ENCODE measurements at regions not wholly inside any gene's neighbourhood (a gene's known extent, or its start where the extent isn't known, plus 50 kb on each side); places are given as distances from the start of the nearest gene placed in this dataset.

- H3K18ac ChIP-seq (ENCODE audit: insufficient read length, low read depth, low read length): no peak overlapping the region
- H3K27ac ChIP-seq (ENCODE audit: insufficient read length, low read depth, low read length): no peak overlapping the region
- no peak overlapping the region for H2BK20ac ChIP-seq (ENCODE audit: low read depth, low read length, poor library complexity, severe bottlenecking)
- Mint-ChIP-seq H3K27ac (peak overlapping the region in 2 of 3 experiments; percentile 5 to 20; a peak in 2 of 7 replicates), H3K4me3 (no peak overlapping the region), H3K9me3 (peaks cover 7 to 9% of the 10 kb centered on the region in 2 experiments), H3K36me3 (ENCODE audit: insufficient read depth in 1 of 3, low read depth in 3 of 3) (peaks cover 3 to 17% (median 3%) of the 10 kb centered on the region in 3 experiments; a peak in 4 of 7 replicates), H3K4me1 (peaks cover 18% of the 10 kb centered on the region in 2 experiments), H3K27me3 (ENCODE audit: low read depth) (0 out of 2 replicates have a peak, but pooled peaks cover 1% of the 10 kb centered on the region)
- peaks cover 4% of the 10 kb centered on the region for H3K4me1 ChIP-seq (ENCODE audit: insufficient read depth, low read length)
- H3K9ac ChIP-seq (ENCODE audit: extremely low read depth, insufficient read length, low read length): no peak overlapping the region
- H3K14ac ChIP-seq (ENCODE audit: insufficient read depth, low read length): no peak overlapping the region
- H3K23ac ChIP-seq (ENCODE audit: insufficient read length, low read depth, low read length): no peak overlapping the region
- no peak overlapping the region for H3K4ac ChIP-seq (ENCODE audit: low read depth, low read length)
- WGBS (ENCODE audit: extremely low coverage, insufficient read length, low lambda C conversion rate): no CpG with 5 or more reads among the region's 1 CpG
- H2BK15ac ChIP-seq (ENCODE audit: low read depth, low read length): no peak overlapping the region
- H3K9me3 ChIP-seq (ENCODE audit: control insufficient read depth, low read depth, low read length): no peaks in the 10 kb centered on the region
- no peak overlapping the region for H3K56ac ChIP-seq (ENCODE audit: insufficient read length, low read depth, low read length)
- H2BK5ac ChIP-seq (ENCODE audit: insufficient read length, low read length): no peak overlapping the region
- no peak overlapping the region for H2AFZ ChIP-seq (ENCODE audit: low read length)
- no peak for TF ChIP-seq CTCF (conservative IDR thresholded peaks at IDR 0.05)
- H2BK12ac ChIP-seq (ENCODE audit: insufficient read length, low read depth, low read length): peak overlapping the region; percentile 35
- no peak overlapping the region for H3K4me2 ChIP-seq (ENCODE audit: insufficient read depth, insufficient read length, low read length)
- H2AK5ac ChIP-seq (ENCODE audit: insufficient read length, low read length): no peak overlapping the region
- H4K5ac ChIP-seq (ENCODE audit: insufficient read length, low read depth, low read length): no peak overlapping the region
- H3K79me2 ChIP-seq (ENCODE audit: insufficient read depth, low read length): no peaks in the 10 kb centered on the region
- H4K8ac ChIP-seq (replicated peaks; ENCODE audit: insufficient read length, low read depth, low read length): no peak overlapping the region
- no peak overlapping the region for H2BK120ac ChIP-seq (ENCODE audit: low read depth, low read length, poor library complexity, severe bottlenecking)
- no peak for DNase-seq
- no peaks in the 10 kb centered on the region for H3K23me2 ChIP-seq (ENCODE audit: insufficient read length, low read depth, low read length, poor library complexity, severe bottlenecking)
- H3K79me1 ChIP-seq (ENCODE audit: insufficient read depth, low read depth, low read length, poor library complexity, severe bottlenecking): no peaks in the 10 kb centered on the region
- no peaks in the 10 kb centered on the region for H4K20me1 ChIP-seq (ENCODE audit: control insufficient read depth, insufficient read depth, insufficient read length)
- no peaks in the 10 kb centered on the region for H3K27me3 ChIP-seq (ENCODE audit: insufficient read depth, low read length)
- H3T11ph ChIP-seq (ENCODE audit: low read length): no peak overlapping the region
- H4K91ac ChIP-seq (ENCODE audit: insufficient read length, low read depth, low read length): no peak overlapping the region
These were observed 325.8 kb downstream of the ARAP2 start for GRCh38 chr4:35918491-35918977.

Measured in H9 (cell line).